Effector CD4-positive, alpha-beta T cell (primary cell): ENCODE measurements at regions not wholly inside any gene's neighbourhood (a gene's known extent, or its start where the extent isn't known, plus 50 kb on each side); places are given as distances from the start of the nearest gene placed in this dataset.

ENCODE experiments used
- DNase-seq: peaks from one replicate; pipeline ENCODE4 v3.0.0-alpha.2; 2020

- no peak for DNase-seq
Measured at GRCh38 chr1:48052923-48053291, 55.7 kb upstream of the TRABD2B start.

GRCh38 chr1:48051466-48052126 lies 54.4 kb upstream of the TRABD2B start:
- no peak for DNase-seq

DNA sequence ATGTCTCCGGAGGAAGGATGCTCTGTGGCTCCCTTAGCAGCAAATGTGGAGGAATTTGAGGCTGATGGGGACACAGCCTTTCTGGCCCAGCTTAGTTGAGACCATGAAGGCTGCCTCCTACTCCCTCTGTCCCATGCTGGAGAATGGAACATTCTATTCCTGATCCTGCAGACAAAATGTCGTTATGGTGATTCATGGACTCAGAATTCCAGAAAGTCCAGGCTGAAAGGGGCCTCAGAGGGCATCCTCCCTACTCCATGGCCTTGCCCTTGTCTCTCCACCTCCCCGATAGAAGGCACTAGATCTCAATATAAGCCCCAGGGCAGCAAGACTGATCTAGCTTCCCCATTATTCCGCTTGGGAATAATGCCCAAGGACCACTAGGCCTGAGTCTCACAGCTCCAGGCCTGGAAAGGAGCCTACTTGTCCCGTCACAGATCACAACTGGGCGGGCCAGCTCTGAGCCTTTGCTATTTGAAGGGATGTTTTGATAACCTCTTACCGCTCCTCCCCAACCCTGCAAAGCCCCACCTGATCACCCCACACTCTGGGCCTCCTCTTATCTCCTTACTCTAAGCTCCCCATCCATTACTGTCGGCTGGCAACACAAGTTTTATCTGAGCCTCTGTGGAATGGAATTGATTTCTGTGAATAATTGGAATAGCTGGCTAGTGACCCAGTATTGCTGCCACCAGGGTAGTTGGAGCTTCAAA lies 52.8 kb upstream of the TRABD2B start:
- no peak for DNase-seq

GRCh38 chr1:48048980-48049379 lies 51.8 kb upstream of the TRABD2B start:
- no peak for DNase-seq

GRCh38 chr1:48048064-48048463 lies 50.9 kb upstream of the TRABD2B start:
- no peak for DNase-seq

DNA sequence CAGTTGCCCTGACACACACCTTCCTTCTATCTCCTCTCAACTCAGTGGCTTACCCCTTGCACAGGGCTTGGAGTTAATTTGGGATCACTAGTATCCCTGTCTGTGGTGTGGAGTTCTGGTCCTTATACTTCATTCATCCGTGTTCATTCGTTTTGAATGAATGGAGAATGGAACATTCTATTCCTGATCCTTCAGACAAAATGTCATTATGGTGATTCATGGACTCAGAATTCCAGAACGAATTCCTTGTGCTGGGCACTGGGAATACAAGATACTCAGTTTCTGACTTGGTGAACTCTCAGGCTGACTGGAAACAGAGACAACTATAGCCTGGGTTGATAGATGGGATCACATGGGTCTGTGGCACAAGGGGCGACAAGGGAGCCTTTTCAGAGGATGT lies 49.9 kb upstream of the TRABD2B start:
- DNase-seq: no peak
